HepG2 (cell line): ENCODE measurements at regions not wholly inside any gene's neighbourhood (a gene's known extent, or its start where the extent isn't known, plus 50 kb on each side); places are given as distances from the start of the nearest gene placed in this dataset.

Experiments
- CAMTA2 ChIP-seq: sonication (generic); formaldehyde crosslinking; IDR thresholded peaks from 2 replicates; pipeline ENCODE4 v1.4.0; 2020; ENCODE audit warnings: mild to moderate bottlenecking, missing genetic modification reagents, borderline replicate concordance
- MED8 ChIP-seq: sonication (generic); formaldehyde crosslinking; IDR thresholded peaks from 2 replicates; pipeline ENCODE4 v1.8.1; 2023; ENCODE audit warnings: mild to moderate bottlenecking, missing genetic modification reagents; ENCODE audit not compliant: insufficient replicate concordance
- NR1H2 ChIP-seq: sonication (generic); formaldehyde crosslinking; IDR thresholded peaks from 2 replicates; pipeline ENCODE4 v1.8.1; 2022; ENCODE audit warnings: low read depth, missing genetic modification reagents, borderline replicate concordance
- POLR2AphosphoS5 ChIP-seq: IDR thresholded peaks from 2 replicates; pipeline ENCODE4 v1.6.1; 2012; ENCODE audit warnings: low read depth, low read length
- RELA ChIP-seq: sonication (generic); formaldehyde crosslinking; IDR thresholded peaks from 2 replicates; pipeline ENCODE4 v1.4.0; 2020; ENCODE audit warnings: missing genetic modification reagents
- ZBTB1 ChIP-seq: sonication (generic); formaldehyde crosslinking; IDR thresholded peaks from 2 replicates; pipeline ENCODE4 v1.4.0; 2020; ENCODE audit warnings: missing genetic modification reagents, borderline replicate concordance
- ZBTB10 ChIP-seq: sonication (generic); formaldehyde crosslinking; IDR thresholded peaks from 2 replicates; pipeline ENCODE4 v1.4.0; 2020; ENCODE audit warnings: missing genetic modification reagents, borderline replicate concordance
- ZIK1 ChIP-seq: sonication (generic); formaldehyde crosslinking; IDR thresholded peaks from 2 replicates; pipeline ENCODE4 v1.5.0; 2020; ENCODE audit warnings: mild to moderate bottlenecking, low read depth, missing genetic modification reagents, borderline replicate concordance
- ZKSCAN5 ChIP-seq: sonication (generic); formaldehyde crosslinking; IDR thresholded peaks from 2 replicates; pipeline ENCODE4 v1.5.1; 2020; ENCODE audit warnings: mild to moderate bottlenecking, missing genetic modification reagents
- ZNF75D ChIP-seq: sonication (generic); formaldehyde crosslinking; IDR thresholded peaks from 2 replicates; pipeline ENCODE4 v1.8.1; 2023; ENCODE audit warnings: missing genetic modification reagents, mild to moderate bottlenecking, borderline replicate concordance
- ZNF781 ChIP-seq: sonication (generic); formaldehyde crosslinking; IDR thresholded peaks from 2 replicates; pipeline ENCODE4 v1.5.1; 2020; ENCODE audit warnings: borderline replicate concordance, mild to moderate bottlenecking, missing genetic modification reagents; ENCODE audit errors: not compliant biosample characterization
- ZSCAN5A ChIP-seq: sonication (generic); formaldehyde crosslinking; IDR thresholded peaks from 2 replicates; pipeline ENCODE4 v1.8.0; 2022; ENCODE audit warnings: mild to moderate bottlenecking, missing genetic modification reagents, borderline replicate concordance
- TF ChIP-seq, protein P1 (sequence below): sonication (generic); formaldehyde crosslinking; IDR thresholded peaks from 2 replicates; pipeline ENCODE4 v1.5.0; 2020; ENCODE audit warnings: mild to moderate bottlenecking, missing genetic modification reagents, borderline replicate concordance
- TF ChIP-seq, protein P2 (sequence below): sonication (generic); formaldehyde crosslinking; IDR thresholded peaks from 2 replicates; pipeline ENCODE4 v1.4.0; 2020; ENCODE audit warnings: missing genetic modification reagents

DNA sequence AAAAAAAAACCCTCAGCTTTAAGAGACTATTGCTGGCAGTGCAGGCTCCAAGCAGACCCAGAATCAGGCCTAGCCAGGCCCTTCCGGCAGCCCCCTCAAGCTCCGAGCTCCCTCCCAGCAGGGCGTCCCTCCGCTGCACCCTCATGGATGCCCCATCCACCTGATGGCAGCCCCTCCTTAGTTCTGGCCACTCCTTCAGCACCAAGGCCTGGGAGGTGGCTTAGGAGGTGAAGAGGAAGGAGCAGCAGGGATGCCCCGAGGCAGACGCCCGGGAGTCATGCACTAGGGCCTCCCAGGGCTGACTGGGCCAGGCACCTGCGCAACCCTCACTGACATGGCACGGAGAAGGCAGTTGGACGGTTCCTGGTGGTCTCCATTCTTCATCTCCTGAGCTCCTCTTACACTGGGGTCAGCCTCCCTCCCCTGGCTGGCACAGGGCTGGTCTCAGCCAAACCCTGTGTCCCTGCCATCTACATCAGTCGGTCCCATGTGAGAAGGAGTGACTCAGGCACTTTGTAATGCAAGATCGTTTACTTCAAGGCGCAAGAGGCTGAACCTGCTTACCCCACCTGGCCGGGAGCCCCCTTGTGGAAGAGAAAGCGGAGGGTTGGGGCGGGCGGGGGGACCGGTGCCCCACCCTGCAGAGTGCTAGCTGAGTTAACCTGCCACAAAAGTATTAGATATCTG lies 53.5 kb upstream of the ID2 start (continued):
- TF ChIP-seq MED8: peak; percentile 41
- TF ChIP-seq ZIK1 (CRISPR knock-in tag): no peak
- TF ChIP-seq CAMTA2 (CRISPR knock-in tag): peak; percentile 54; the same call in 1 of the 2 replicates
- TF ChIP-seq ZNF75D: no peak
- TF ChIP-seq RELA (CRISPR knock-in tag): no peak
- TF ChIP-seq ZNF781: no peak
- TF ChIP-seq NR1H2 (CRISPR knock-in tag): no peak
- TF ChIP-seq, protein P1, sequence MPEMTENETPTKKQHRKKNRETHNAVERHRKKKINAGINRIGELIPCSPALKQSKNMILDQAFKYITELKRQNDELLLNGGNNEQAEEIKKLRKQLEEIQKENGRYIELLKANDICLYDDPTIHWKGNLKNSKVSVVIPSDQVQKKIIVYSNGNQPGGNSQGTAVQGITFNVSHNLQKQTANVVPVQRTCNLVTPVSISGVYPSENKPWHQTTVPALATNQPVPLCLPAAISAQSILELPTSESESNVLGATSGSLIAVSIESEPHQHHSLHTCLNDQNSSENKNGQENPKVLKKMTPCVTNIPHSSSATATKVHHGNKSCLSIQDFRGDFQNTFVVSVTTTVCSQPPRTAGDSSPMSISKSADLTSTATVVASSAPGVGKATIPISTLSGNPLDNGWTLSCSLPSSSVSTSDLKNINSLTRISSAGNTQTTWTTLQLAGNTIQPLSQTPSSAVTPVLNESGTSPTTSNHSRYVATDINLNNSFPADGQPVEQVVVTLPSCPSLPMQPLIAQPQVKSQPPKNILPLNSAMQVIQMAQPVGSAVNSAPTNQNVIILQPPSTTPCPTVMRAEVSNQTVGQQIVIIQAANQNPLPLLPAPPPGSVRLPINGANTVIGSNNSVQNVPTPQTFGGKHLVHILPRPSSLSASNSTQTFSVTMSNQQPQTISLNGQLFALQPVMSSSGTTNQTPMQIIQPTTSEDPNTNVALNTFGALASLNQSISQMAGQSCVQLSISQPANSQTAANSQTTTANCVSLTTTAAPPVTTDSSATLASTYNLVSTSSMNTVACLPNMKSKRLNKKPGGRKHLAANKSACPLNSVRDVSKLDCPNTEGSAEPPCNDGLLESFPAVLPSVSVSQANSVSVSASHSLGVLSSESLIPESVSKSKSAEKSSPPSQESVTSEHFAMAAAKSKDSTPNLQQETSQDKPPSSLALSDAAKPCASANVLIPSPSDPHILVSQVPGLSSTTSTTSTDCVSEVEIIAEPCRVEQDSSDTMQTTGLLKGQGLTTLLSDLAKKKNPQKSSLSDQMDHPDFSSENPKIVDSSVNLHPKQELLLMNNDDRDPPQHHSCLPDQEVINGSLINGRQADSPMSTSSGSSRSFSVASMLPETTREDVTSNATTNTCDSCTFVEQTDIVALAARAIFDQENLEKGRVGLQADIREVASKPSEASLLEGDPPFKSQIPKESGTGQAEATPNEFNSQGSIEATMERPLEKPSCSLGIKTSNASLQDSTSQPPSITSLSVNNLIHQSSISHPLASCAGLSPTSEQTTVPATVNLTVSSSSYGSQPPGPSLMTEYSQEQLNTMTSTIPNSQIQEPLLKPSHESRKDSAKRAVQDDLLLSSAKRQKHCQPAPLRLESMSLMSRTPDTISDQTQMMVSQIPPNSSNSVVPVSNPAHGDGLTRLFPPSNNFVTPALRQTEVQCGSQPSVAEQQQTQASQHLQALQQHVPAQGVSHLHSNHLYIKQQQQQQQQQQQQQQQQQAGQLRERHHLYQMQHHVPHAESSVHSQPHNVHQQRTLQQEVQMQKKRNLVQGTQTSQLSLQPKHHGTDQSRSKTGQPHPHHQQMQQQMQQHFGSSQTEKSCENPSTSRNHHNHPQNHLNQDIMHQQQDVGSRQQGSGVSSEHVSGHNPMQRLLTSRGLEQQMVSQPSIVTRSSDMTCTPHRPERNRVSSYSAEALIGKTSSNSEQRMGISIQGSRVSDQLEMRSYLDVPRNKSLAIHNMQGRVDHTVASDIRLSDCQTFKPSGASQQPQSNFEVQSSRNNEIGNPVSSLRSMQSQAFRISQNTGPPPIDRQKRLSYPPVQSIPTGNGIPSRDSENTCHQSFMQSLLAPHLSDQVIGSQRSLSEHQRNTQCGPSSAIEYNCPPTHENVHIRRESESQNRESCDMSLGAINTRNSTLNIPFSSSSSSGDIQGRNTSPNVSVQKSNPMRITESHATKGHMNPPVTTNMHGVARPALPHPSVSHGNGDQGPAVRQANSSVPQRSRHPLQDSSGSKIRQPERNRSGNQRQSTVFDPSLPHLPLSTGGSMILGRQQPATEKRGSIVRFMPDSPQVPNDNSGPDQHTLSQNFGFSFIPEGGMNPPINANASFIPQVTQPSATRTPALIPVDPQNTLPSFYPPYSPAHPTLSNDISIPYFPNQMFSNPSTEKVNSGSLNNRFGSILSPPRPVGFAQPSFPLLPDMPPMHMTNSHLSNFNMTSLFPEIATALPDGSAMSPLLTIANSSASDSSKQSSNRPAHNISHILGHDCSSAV (CRISPR knock-in tag): no peak
- TF ChIP-seq ZSCAN5A (CRISPR knock-in tag): 0 out of 2 replicates have a peak, but pooled peaks have one; percentile 49
- 0 out of 2 replicates have a peak, but pooled peaks have one; percentile 20 for TF ChIP-seq POLR2AphosphoS5
- no peak for TF ChIP-seq ZBTB1
- TF ChIP-seq, protein P2, sequence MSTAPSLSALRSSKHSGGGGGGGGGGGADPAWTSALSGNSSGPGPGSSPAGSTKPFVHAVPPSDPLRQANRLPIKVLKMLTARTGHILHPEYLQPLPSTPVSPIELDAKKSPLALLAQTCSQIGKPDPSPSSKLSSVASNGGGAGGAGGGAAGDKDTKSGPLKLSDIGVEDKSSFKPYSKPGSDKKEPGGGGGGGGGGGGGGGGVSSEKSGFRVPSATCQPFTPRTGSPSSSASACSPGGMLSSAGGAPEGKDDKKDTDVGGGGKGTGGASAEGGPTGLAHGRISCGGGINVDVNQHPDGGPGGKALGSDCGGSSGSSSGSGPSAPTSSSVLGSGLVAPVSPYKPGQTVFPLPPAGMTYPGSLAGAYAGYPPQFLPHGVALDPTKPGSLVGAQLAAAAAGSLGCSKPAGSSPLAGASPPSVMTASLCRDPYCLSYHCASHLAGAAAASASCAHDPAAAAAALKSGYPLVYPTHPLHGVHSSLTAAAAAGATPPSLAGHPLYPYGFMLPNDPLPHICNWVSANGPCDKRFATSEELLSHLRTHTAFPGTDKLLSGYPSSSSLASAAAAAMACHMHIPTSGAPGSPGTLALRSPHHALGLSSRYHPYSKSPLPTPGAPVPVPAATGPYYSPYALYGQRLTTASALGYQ (CRISPR knock-in tag): no peak
- no peak for TF ChIP-seq ZBTB10 (CRISPR knock-in tag)
- no peak for TF ChIP-seq ZKSCAN5
